IPS-NIHi7 (cell line): ENCODE measurements at regions not wholly inside any gene's neighbourhood (a gene's known extent, or its start where the extent isn't known, plus 50 kb on each side); places are given as distances from the start of the nearest gene placed in this dataset.

ENCODE experiments used
- DNase-seq: peaks from one replicate; pipeline ENCODE4 v3.0.0; 2012; ENCODE audit warnings: mixed read lengths; ENCODE audit errors: extremely low spot score

DNA sequence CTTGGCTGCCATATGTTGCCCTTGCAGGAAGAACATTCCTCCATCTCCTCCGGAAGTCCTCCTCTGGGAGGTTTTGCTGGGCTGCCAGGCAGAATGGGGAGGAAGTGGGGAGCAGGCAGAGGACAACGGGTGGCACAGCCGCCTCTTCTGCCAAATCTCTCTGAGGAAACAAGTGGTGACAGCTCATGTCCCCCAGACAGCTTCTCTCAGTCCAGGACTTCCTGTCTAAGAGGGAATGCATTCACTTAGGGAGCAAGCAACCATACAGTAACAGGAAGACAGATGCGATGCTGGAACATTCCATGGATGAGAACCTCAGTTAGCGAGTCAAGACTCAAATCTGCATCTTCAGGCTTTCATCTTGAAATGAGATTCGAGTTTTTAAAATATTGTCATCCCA, 701.0 kb downstream of the SEMA5A start:
- DNase-seq = no peak

DNA sequence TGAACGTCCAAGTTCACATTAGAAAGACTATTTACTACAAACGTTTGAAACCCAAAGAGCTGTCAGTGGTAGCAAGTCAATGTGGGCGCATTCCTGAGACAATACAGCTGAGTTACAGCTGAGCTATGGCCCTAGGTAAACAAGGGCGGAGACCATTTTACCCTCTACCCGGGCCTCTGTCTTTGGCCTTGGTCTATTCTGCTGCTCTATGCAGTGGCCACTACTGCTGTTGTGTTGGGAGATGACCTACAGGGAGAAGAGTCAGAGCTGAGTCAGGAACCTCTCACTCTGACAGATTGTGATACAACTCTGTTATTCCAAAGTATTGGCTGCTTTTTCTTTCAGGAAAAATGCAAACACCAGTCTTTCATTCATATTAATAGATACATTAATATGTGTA, 700.6 kb downstream of the SEMA5A start:
- no peak for DNase-seq

DNA sequence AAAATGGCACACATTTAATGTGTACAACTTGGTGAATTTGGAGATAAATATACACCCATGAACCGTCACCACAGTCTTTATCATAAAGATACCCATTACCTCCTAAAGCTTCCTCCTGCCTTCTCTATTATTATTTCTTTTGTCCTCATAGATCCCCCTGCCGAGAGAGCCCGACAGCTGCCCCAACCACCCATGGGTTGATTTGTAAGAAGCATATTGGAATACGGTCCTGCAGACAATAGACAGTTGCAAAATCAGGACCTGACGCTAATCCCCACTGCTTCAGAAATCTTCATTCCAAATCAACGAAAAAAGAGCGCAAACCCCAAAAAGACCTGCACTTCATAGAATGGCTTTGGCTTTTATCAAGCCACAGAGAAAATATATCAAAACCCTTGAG, 697.5 kb downstream of the SEMA5A start:
- no peak for DNase-seq

DNA sequence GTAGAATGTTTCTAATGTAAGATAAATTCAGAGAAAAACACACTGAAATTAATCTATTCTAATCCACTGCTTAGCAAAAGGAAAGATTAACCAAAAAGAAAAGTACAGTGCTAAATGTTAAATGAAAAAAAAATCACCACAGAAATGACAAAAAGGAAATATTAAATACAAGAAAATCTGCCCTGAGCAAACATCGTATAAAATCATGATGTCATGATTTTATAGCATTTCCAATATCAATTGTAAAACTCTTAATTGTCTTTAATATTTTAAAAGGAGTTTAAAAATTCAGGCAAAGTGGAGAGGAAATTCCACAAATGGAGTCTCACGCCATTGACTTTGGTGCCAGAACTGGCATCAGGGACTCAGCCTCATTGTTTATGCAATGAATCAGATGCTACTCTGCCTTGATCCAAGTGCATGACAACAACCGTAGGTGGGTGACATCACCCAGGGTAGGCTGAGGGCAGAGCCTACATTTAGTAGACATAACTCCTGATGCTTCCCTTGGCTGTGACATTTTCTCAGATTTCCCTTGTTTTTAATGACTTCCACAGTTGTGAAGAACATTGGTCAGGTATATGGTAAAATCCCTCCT, 696.8 kb downstream of the SEMA5A start:
- DNase-seq = no peak

DNA sequence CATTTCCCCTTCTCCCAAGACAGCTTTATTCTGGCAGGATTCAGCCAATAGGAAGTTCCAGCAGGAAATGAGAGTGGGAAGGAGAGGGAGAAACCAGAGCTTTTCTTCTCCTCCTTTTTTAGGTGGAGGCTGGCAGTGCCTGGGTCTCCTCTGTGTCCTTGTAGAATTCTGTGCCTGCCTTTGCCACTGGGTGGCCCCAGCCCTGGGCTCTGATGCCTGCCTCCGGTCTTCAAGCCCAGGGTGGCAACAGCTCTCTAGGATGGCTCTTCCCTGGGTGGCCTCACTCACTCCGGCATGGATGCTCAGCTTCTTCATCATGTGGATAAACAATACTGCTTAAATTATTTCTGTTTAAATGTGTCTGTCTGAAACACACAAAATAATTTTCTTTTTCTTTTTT, 694.8 kb downstream of the SEMA5A start:
- DNase-seq = no peak

GRCh38 chr5:8857051-8857450, 688.8 kb downstream of the SEMA5A start:
- no peak for DNase-seq

- no peak for DNase-seq
Measured at GRCh38 chr5:8861764-8862163, 684.1 kb downstream of the SEMA5A start.

DNA sequence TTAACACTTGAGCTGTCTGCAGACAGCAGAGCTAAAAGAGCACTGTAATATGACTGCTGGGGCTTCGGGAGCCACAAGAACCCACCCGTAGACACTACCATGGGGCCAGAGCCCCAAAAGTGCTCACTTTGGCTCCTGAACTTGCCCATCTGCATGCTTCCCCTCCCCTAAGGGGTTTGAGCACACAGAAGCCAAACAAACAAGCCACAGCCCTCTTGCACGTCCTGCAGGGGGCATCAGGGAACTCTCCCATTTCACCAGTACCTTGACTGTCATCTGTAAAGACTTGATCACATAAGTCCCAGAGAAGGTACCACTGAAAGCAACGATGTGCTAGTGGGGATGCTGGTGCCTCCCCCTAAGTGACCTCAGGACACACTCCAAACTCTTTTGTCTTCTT, 681.8 kb downstream of the SEMA5A start:
- peak; percentile 56 for DNase-seq

DNA sequence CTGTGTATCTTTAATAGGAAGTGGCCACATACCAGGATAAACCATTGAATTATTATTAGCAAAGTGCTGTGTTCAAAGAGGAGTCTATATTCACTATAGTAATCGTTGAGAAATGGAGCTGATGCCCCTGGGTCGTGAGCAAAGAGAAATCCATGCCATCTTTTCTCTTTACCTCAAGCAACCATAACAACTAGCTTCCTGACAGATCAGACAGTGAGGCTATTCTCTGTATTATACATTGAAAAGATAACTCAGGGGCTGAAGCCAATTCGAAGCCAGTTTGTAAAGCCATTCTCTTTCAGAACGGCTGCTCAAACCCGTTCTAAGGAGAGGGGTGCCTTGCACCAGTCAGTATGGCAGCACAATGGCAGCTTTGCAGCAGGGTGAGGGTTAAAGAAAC, 680.6 kb downstream of the SEMA5A start:
- no peak for DNase-seq

GRCh38 chr5:8865686-8866374, 680.0 kb downstream of the SEMA5A start:
- DNase-seq = no peak

DNA sequence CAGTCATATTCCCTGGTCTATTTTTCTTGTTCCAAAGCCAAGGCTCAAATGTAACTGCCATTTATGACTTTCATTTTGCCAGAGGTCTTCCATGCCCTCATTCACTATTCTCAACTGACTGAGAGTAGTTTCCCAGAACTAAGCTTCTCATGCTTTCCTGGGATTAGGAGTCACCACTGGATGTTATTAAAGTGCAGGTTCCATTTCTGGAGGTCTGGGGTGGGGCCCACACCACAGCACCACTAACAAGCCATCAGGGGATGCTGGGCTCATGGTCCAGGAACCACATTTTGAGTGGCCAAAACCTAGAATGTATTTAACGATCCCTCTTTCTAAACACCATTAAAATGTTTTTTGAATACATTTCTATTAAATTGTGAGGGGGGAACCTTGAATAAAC, 677.6 kb downstream of the SEMA5A start:
- no peak for DNase-seq

GRCh38 chr5:8869932-8870331, 675.9 kb downstream of the SEMA5A start:
- DNase-seq = no peak

GRCh38 chr5:8870349-8870958, 675.4 kb downstream of the SEMA5A start:
- DNase-seq = no peak

- DNase-seq = no peak
Measured at GRCh38 chr5:8870959-8871355, 674.9 kb downstream of the SEMA5A start.

GRCh38 chr5:8871446-8871845, 674.4 kb downstream of the SEMA5A start:
- DNase-seq = no peak

- DNase-seq = no peak
Measured at GRCh38 chr5:8875722-8876121, 670.2 kb downstream of the SEMA5A start.

DNA sequence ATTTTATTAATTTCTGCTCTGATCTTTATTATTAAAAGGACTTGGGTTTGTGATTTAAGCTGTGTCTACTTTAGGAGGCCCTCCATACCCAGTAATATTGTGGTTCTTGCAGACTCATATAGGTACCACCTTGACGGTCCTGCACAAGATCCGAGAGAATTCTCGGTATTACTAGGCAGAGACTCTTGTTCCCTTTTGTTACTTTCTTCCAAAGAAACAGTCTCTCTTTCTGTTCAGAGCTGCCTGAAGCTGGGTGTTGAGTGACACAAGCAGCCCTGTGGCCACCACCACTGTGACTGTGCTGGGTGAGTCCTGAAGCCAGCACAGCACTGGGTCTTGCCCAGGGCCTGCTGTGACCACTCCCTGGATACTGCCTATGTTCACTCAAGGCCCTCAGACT, 666.6 kb downstream of the SEMA5A start:
- no peak for DNase-seq

DNA sequence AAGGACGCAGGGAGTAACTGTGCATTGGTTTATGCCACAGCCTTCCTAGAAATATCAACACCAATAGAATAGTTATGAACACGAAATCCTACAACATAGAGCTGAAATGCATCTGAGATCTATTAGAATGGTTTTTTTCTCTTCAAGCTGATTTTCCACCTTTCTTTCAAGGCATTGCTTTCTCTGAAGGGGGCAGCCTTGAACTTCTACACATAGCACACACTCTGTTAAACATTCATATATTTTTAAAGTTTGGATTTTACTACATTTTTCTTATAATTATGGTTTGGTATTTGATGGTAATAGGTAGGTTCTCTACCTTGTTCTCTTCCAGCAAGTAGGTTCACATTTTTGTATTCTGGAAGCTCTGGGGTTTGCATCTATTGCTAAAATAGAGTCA, 661.8 kb downstream of the SEMA5A start:
- DNase-seq = no peak

DNA sequence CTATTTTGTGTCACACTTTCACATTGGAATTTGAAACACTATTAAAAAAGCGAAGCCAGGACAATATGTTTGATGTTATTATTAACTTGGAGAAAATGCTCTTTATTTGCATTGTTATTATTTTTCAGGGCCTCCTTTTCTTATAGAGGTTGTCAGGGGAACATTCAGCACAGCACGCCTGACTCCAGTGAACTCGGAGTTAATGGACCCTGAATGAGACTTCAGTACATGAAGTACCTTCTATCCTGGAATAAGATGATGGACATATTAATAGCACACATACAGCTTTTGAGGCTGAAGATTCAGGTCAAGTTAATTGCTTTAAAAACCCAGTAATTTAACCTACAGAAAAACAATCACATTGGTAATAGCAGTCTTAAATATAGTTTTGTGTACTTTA, 652.9 kb downstream of the SEMA5A start:
- DNase-seq = no peak

DNA sequence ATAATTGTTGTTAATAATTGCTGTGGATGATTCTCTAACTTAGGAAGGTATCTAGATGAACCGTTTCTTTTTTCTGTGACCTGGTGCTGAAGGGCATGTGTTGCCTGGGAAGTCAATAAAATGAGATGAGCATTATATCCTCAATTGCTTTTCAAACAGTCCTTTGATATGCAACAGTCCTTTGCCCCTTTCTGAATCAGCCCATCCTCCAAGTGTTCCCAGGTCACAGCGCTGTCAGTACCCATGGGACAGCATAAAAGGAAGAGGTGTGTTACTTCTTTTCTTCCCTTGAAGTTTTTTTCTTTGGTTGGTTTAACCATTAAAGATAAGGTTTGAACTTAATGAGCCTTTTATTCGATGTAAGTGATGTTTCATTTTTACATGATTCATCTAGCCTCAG, 651.8 kb downstream of the SEMA5A start:
- no peak for DNase-seq

DNA sequence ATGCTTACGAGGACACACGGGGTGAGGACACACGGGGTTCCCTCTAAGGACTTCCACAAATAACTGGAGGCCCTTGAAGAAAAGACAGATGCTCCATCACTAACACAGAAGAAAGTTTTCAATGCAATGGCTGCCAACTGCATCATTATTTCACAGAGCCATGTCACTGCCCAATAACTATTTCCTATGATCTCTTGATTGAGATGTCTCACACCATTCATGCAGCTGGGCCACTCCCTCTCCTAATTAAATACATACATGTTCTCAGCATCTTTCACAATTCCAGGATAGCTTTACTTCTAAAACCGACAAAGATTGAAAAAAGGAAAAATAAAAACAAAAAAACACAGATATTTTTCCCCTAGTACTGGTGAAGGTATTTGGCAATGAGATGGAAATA, 650.8 kb downstream of the SEMA5A start:
- no peak for DNase-seq

GRCh38 chr5:8895599-8895998, 650.3 kb downstream of the SEMA5A start:
- no peak for DNase-seq

- DNase-seq = no peak
Measured at GRCh38 chr5:8897316-8897715, 648.6 kb downstream of the SEMA5A start.

GRCh38 chr5:8905021-8905420, 640.9 kb downstream of the SEMA5A start:
- DNase-seq = no peak
